NCI-H1694 treated with DMSO at 0.1 percent for 48 hours (cell line): ENCODE measurements at regions not wholly inside any gene's neighbourhood (a gene's known extent, or its start where the extent isn't known, plus 50 kb on each side); places are given as distances from the start of the nearest gene placed in this dataset.

Experiments used
- DNase-seq: peaks from one replicate; lab custom pipeline; 2025; lab: John Stamatoyannopoulos, UW

GRCh38 chr4:89422441-89422990, 114.9 kb upstream of the GPRIN3 start:
- no peak for DNase-seq

GRCh38 chr4:89420507-89420906, 112.9 kb upstream of the GPRIN3 start:
- DNase-seq: no peak

- DNase-seq: no peak
Measured at GRCh38 chr4:89419111-89419695, 111.6 kb upstream of the GPRIN3 start.

- no peak for DNase-seq
Measured at GRCh38 chr4:89416960-89417359, 109.4 kb upstream of the GPRIN3 start.

- no peak for DNase-seq
Measured at GRCh38 chr4:89413518-89413917, 105.9 kb upstream of the GPRIN3 start.

GRCh38 chr4:89411539-89412309, 104.1 kb upstream of the GPRIN3 start:
- peak; percentile 32 for DNase-seq

GRCh38 chr4:89410687-89411086, 103.1 kb upstream of the GPRIN3 start:
- DNase-seq: no peak

GRCh38 chr4:89404530-89404929, 96.9 kb upstream of the GPRIN3 start:
- DNase-seq: no peak

GRCh38 chr4:89403826-89404225, 96.2 kb upstream of the GPRIN3 start:
- no peak for DNase-seq

GRCh38 chr4:89400287-89401035, 92.9 kb upstream of the GPRIN3 start:
- DNase-seq: no peak

- no peak for DNase-seq
Measured at GRCh38 chr4:89398644-89399043, 91.0 kb upstream of the GPRIN3 start.

GRCh38 chr4:89398146-89398545, 90.5 kb upstream of the GPRIN3 start:
- DNase-seq: no peak

GRCh38 chr4:89397441-89397840, 89.8 kb upstream of the GPRIN3 start:
- no peak for DNase-seq

GRCh38 chr4:89382439-89382838, 74.8 kb upstream of the GPRIN3 start:
- DNase-seq: no peak

GRCh38 chr4:89380980-89381379, 73.4 kb upstream of the GPRIN3 start:
- DNase-seq: no peak

- DNase-seq: peak; percentile 51
Measured at GRCh38 chr4:89379511-89380044, 72.0 kb upstream of the GPRIN3 start.

- no peak for DNase-seq
Measured at GRCh38 chr4:89373394-89373793, 65.8 kb upstream of the GPRIN3 start.

- DNase-seq: no peak
Measured at GRCh38 chr4:89371614-89372013, 64.0 kb upstream of the GPRIN3 start.

GRCh38 chr4:89369581-89369980, 62.0 kb upstream of the GPRIN3 start:
- DNase-seq: no peak

GRCh38 chr4:89368861-89369260, 61.3 kb upstream of the GPRIN3 start:
- DNase-seq: no peak

- DNase-seq: no peak
Measured at GRCh38 chr4:89365776-89366175, 58.2 kb upstream of the GPRIN3 start.

- no peak for DNase-seq
Measured at GRCh38 chr4:89365375-89365774, 57.8 kb upstream of the GPRIN3 start.

GRCh38 chr4:89364541-89364940, 56.9 kb upstream of the GPRIN3 start:
- DNase-seq: no peak
